ENCODE measurements at regions not wholly inside any gene's neighbourhood (a gene's known extent, or its start where the extent isn't known, plus 50 kb on each side); places are given as distances from the start of the nearest gene placed in this dataset.

GRCh38 chr9:89799766-89800165, 195.0 kb downstream of the GADD45G start:
- TF ChIP-seq POLR2A (IDR thresholded peaks at IDR 0.05): no peak
- TF ChIP-seq CTCF (IDR thresholded peaks at IDR 0.05): no peak
